CD4-positive, alpha-beta T cell treated with Interleukin-10 for 1 hour (primary cell): ENCODE measurements at regions not wholly inside any gene's neighbourhood (a gene's known extent, or its start where the extent isn't known, plus 50 kb on each side); places are given as distances from the start of the nearest gene placed in this dataset.
"Not testable (repeated sequence)": the region's sequence is repeated elsewhere in the genome, so short reads cannot be mapped to it uniquely, and the experiment has no call there.

Source experiments
- DNase-seq: peaks from one replicate; pipeline ENCODE4 v3.0.0-alpha.2; 2020

GRCh38 chr15:70523192-70523591, 240.2 kb downstream of the UACA start:
- no peak for DNase-seq

- no peak for DNase-seq
Measured at GRCh38 chr15:70522323-70522966, 240.9 kb downstream of the UACA start.

GRCh38 chr15:70521576-70522322, 241.6 kb downstream of the UACA start:
- DNase-seq, result no peak

GRCh38 chr15:70519616-70520015, 243.7 kb downstream of the UACA start:
- no peak for DNase-seq

- DNase-seq, result no peak
Measured at GRCh38 chr15:70519004-70519365, 244.4 kb downstream of the UACA start.

GRCh38 chr15:70518201-70519003, 245.0 kb downstream of the UACA start:
- no peak for DNase-seq

GRCh38 chr15:70517194-70517590, 246.2 kb downstream of the UACA start:
- no peak for DNase-seq

GRCh38 chr15:70516408-70517193, 246.8 kb downstream of the UACA start:
- DNase-seq, result no peak

GRCh38 chr15:70514251-70514650, 249.1 kb downstream of the UACA start:
- no peak for DNase-seq

GRCh38 chr15:70513819-70514218, 249.5 kb downstream of the UACA start:
- DNase-seq, result no peak

- peak; percentile 70 for DNase-seq
Measured at GRCh38 chr15:70512772-70513362, 250.5 kb downstream of the UACA start.

GRCh38 chr15:70511972-70512587, 251.3 kb downstream of the UACA start:
- not testable (repeated sequence) for DNase-seq

GRCh38 chr15:70510433-70510832, 252.9 kb downstream of the UACA start:
- DNase-seq, result no peak

GRCh38 chr15:70509731-70510143, 253.6 kb downstream of the UACA start:
- no peak for DNase-seq

GRCh38 chr15:70509282-70509662, 254.1 kb downstream of the UACA start:
- DNase-seq, result peak; percentile 29

- no peak for DNase-seq
Measured at GRCh38 chr15:70508561-70509281, 254.6 kb downstream of the UACA start.

GRCh38 chr15:70507772-70508371, 255.5 kb downstream of the UACA start:
- peak; percentile 35 for DNase-seq

GRCh38 chr15:70505936-70506912, 257.1 kb downstream of the UACA start:
- no peak for DNase-seq

- DNase-seq, result no peak
Measured at GRCh38 chr15:70505411-70505919, 257.9 kb downstream of the UACA start.
